Adrenal gland (tissue), 5 donors: ENCODE measurements at regions not wholly inside any gene's neighbourhood (a gene's known extent, or its start where the extent isn't known, plus 50 kb on each side); places are given as distances from the start of the nearest gene placed in this dataset.

Source experiments
- POLR2A ChIP-seq, 2 donors: fragments of 450-650 bp; IDR thresholded peaks; one replicate each; pipeline ENCODE4 v1.6.1; 2017; ENCODE audit warnings: antibody characterized with exemption in 2 of 2, mild to moderate bottlenecking in 2 of 2, moderate library complexity in 1 of 2
- TF ChIP-seq, protein P1 (sequence below), 6 experiments: fragments of 450-650 bp in 4 of 6; fragments of 200-600 bp in 2 of 6; sonication (generic) in 1 of 6; IDR thresholded peaks; 1 replicate in 5 of 6; 2 replicates in 1 of 6; pipeline versions ENCODE4 v1.5.1 to v1.8.0; 2016 to 2021; ENCODE audit warnings: antibody characterized with exemption in 6 of 6, mild to moderate bottlenecking in 2 of 6, moderate library complexity in 1 of 6
- donor health status: DM: no; HTN: no; CAD: no.

DNA sequence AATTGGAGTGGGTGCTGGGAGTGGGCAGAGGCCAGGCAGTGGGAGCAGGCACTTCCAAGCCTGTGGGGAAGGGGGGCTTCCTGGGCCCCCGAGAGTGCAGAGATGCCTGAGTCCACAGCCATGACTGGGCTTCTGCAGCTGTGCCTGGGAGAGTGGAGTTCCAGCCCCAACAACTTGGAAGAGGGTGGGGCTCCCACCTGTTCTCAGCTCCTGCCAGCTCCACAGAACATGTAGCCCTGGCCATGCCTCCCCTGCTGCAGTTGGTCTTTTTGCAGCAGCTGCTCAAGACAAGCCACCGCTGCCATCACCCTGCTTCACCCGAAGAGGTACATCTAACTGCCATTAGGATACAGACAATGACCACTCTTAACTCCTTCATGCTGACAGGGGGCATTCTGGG, 1092.3 kb downstream of the KHDRBS2 start:
- TF ChIP-seq, protein P1, sequence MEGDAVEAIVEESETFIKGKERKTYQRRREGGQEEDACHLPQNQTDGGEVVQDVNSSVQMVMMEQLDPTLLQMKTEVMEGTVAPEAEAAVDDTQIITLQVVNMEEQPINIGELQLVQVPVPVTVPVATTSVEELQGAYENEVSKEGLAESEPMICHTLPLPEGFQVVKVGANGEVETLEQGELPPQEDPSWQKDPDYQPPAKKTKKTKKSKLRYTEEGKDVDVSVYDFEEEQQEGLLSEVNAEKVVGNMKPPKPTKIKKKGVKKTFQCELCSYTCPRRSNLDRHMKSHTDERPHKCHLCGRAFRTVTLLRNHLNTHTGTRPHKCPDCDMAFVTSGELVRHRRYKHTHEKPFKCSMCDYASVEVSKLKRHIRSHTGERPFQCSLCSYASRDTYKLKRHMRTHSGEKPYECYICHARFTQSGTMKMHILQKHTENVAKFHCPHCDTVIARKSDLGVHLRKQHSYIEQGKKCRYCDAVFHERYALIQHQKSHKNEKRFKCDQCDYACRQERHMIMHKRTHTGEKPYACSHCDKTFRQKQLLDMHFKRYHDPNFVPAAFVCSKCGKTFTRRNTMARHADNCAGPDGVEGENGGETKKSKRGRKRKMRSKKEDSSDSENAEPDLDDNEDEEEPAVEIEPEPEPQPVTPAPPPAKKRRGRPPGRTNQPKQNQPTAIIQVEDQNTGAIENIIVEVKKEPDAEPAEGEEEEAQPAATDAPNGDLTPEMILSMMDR (IDR thresholded peaks at IDR 0.05), result no peak
- TF ChIP-seq POLR2A (IDR thresholded peaks at IDR 0.05), result no peak
